ENCODE measurements at regions not wholly inside any gene's neighbourhood (a gene's known extent, or its start where the extent isn't known, plus 50 kb on each side); places are given as distances from the start of the nearest gene placed in this dataset.

GRCh38 chr2:7826656-7827055 is 855.2 kb upstream of the ID2 start:
- Histone ChIP-seq H3K36me3 (ENCODE audit: control insufficient read depth, insufficient read depth, low read length) (no peaks in the 10 kb centered on the region), H3K9me3 (ENCODE audit: control insufficient read depth, insufficient read depth, low read length) (no peaks in the 10 kb centered on the region), H3K4me1 (ENCODE audit: control insufficient read depth, insufficient read depth, low read length) (no peaks in the 10 kb centered on the region), H3K27ac (ENCODE audit: low read length) (no peak overlapping the region), H3K4me3 (ENCODE audit: low read length) (no peak overlapping the region), H3K27me3 (ENCODE audit: control insufficient read depth, insufficient read depth, low read length) (no peaks in the 10 kb centered on the region)
- no CpG with 5 or more reads among the region's 4 CpGs for WGBS (ENCODE audit: insufficient coverage, insufficient read length)
- no peak for DNase-seq (ENCODE audit: low read depth, low spot score)

- H3K9me3 ChIP-seq (ENCODE audit: control insufficient read depth, insufficient read depth, low read length), result no peaks in the 10 kb centered on the region
- no peaks in the 10 kb centered on the region for H3K4me1 ChIP-seq (ENCODE audit: control insufficient read depth, insufficient read depth, low read length)
- H3K27me3 ChIP-seq (ENCODE audit: control insufficient read depth, insufficient read depth, low read length), result no peaks in the 10 kb centered on the region
- no CpG with 5 or more reads among the region's 3 CpGs for WGBS (ENCODE audit: insufficient coverage, insufficient read length)
- H3K4me3 ChIP-seq (ENCODE audit: low read length), result no peak overlapping the region
- H3K36me3 ChIP-seq (ENCODE audit: control insufficient read depth, insufficient read depth, low read length), result no peaks in the 10 kb centered on the region
- no peak overlapping the region for H3K27ac ChIP-seq (ENCODE audit: low read length)
- no peak for DNase-seq (ENCODE audit: low read depth, low spot score)
Observed at GRCh38 chr2:7829241-7829640, 852.6 kb upstream of the ID2 start.

- no peak for DNase-seq (ENCODE audit: low read depth, low spot score)
- no CpG with 5 or more reads among the region's 2 CpGs for WGBS (ENCODE audit: insufficient coverage, insufficient read length)
- no peak overlapping the region for H3K27ac ChIP-seq (ENCODE audit: low read length)
- no peaks in the 10 kb centered on the region for H3K27me3 ChIP-seq (ENCODE audit: control insufficient read depth, insufficient read depth, low read length)
- H3K4me3 ChIP-seq (ENCODE audit: low read length), result no peak overlapping the region
- no peaks in the 10 kb centered on the region for H3K4me1 ChIP-seq (ENCODE audit: control insufficient read depth, insufficient read depth, low read length)
- H3K36me3 ChIP-seq (ENCODE audit: control insufficient read depth, insufficient read depth, low read length), result no peaks in the 10 kb centered on the region
- no peaks in the 10 kb centered on the region for H3K9me3 ChIP-seq (ENCODE audit: control insufficient read depth, insufficient read depth, low read length)
Observed at GRCh38 chr2:7830616-7831015, 851.2 kb upstream of the ID2 start.

GRCh38 chr2:7835151-7835550 is 846.7 kb upstream of the ID2 start:
- DNase-seq (ENCODE audit: low read depth, low spot score), result no peak
- Histone ChIP-seq H3K4me3 (ENCODE audit: low read length) (no peak overlapping the region), H3K4me1 (ENCODE audit: control insufficient read depth, insufficient read depth, low read length) (no peaks in the 10 kb centered on the region), H3K9me3 (ENCODE audit: control insufficient read depth, insufficient read depth, low read length) (no peaks in the 10 kb centered on the region; the same call in 1 of the 2 replicates), H3K27me3 (ENCODE audit: control insufficient read depth, insufficient read depth, low read length) (no peaks in the 10 kb centered on the region), H3K36me3 (ENCODE audit: control insufficient read depth, insufficient read depth, low read length) (no peaks in the 10 kb centered on the region), H3K27ac (ENCODE audit: low read length) (no peak overlapping the region)
- no CpG with 5 or more reads among the region's 3 CpGs for WGBS (ENCODE audit: insufficient coverage, insufficient read length)

GRCh38 chr2:7835693-7836680 is 845.9 kb upstream of the ID2 start:
- H3K36me3 ChIP-seq (ENCODE audit: control insufficient read depth, insufficient read depth, low read length), result no peaks in the 10 kb centered on the region
- no peaks in the 10 kb centered on the region; the same call in 1 of the 2 replicates for H3K9me3 ChIP-seq (ENCODE audit: control insufficient read depth, insufficient read depth, low read length)
- H3K4me3 ChIP-seq (ENCODE audit: low read length), result no peak overlapping the region
- no peaks in the 10 kb centered on the region for H3K4me1 ChIP-seq (ENCODE audit: control insufficient read depth, insufficient read depth, low read length)
- no peak overlapping the region for H3K27ac ChIP-seq (ENCODE audit: low read length)
- no CpG with 5 or more reads among the region's 12 CpGs for WGBS (ENCODE audit: insufficient coverage, insufficient read length)
- no peak for DNase-seq (ENCODE audit: low read depth, low spot score)
- no peaks in the 10 kb centered on the region for H3K27me3 ChIP-seq (ENCODE audit: control insufficient read depth, insufficient read depth, low read length)

GRCh38 chr2:7837237-7837760 is 844.6 kb upstream of the ID2 start:
- H3K36me3 ChIP-seq (ENCODE audit: control insufficient read depth, insufficient read depth, low read length), result no peaks in the 10 kb centered on the region
- WGBS (ENCODE audit: insufficient coverage, insufficient read length), result no CpG with 5 or more reads among the region's 2 CpGs

GRCh38 chr2:7838669-7839068 is 843.2 kb upstream of the ID2 start:
- H3K4me3 ChIP-seq (ENCODE audit: low read length), result no peak overlapping the region
- H3K9me3 ChIP-seq (ENCODE audit: control insufficient read depth, insufficient read depth, low read length), result no peaks in the 10 kb centered on the region; the same call in 1 of the 2 replicates
- WGBS (ENCODE audit: insufficient coverage, insufficient read length), result no CpG with 5 or more reads among the region's 4 CpGs
- no peak overlapping the region for H3K27ac ChIP-seq (ENCODE audit: low read length)
- H3K36me3 ChIP-seq (ENCODE audit: control insufficient read depth, insufficient read depth, low read length), result no peaks in the 10 kb centered on the region
- no peaks in the 10 kb centered on the region for H3K27me3 ChIP-seq (ENCODE audit: control insufficient read depth, insufficient read depth, low read length)
- no peaks in the 10 kb centered on the region for H3K4me1 ChIP-seq (ENCODE audit: control insufficient read depth, insufficient read depth, low read length)
- DNase-seq (ENCODE audit: low read depth, low spot score), result no peak

More at GRCh38 chr2:7837237-7837760, 844.6 kb upstream of the ID2 start:
- H3K9me3 ChIP-seq (ENCODE audit: control insufficient read depth, insufficient read depth, low read length), result no peaks in the 10 kb centered on the region; the same call in 1 of the 2 replicates
- no peaks in the 10 kb centered on the region for H3K4me1 ChIP-seq (ENCODE audit: control insufficient read depth, insufficient read depth, low read length)
- DNase-seq (ENCODE audit: low read depth, low spot score), result no peak
- H3K27me3 ChIP-seq (ENCODE audit: control insufficient read depth, insufficient read depth, low read length), result no peaks in the 10 kb centered on the region
- H3K4me3 ChIP-seq (ENCODE audit: low read length), result no peak overlapping the region
- H3K27ac ChIP-seq (ENCODE audit: low read length), result no peak overlapping the region

- no CpG with 5 or more reads among the region's 16 CpGs for WGBS (ENCODE audit: insufficient coverage, insufficient read length)
- no peaks in the 10 kb centered on the region for H3K4me1 ChIP-seq (ENCODE audit: control insufficient read depth, insufficient read depth, low read length)
- H3K27me3 ChIP-seq (ENCODE audit: control insufficient read depth, insufficient read depth, low read length), result no peaks in the 10 kb centered on the region
- H3K27ac ChIP-seq (ENCODE audit: low read length), result no peak overlapping the region
- no peaks in the 10 kb centered on the region; the same call in 1 of the 2 replicates for H3K9me3 ChIP-seq (ENCODE audit: control insufficient read depth, insufficient read depth, low read length)
- no peaks in the 10 kb centered on the region for H3K36me3 ChIP-seq (ENCODE audit: control insufficient read depth, insufficient read depth, low read length)
- H3K4me3 ChIP-seq (ENCODE audit: low read length), result no peak overlapping the region
- no peak for DNase-seq (ENCODE audit: low read depth, low spot score)
Observed at GRCh38 chr2:7840651-7841380, 841.0 kb upstream of the ID2 start.

GRCh38 chr2:7841751-7842150 is 840.1 kb upstream of the ID2 start:
- H3K36me3 ChIP-seq (ENCODE audit: control insufficient read depth, insufficient read depth, low read length), result no peaks in the 10 kb centered on the region
- no peak overlapping the region for H3K4me3 ChIP-seq (ENCODE audit: low read length)
- no peak overlapping the region for H3K27ac ChIP-seq (ENCODE audit: low read length)
- no peaks in the 10 kb centered on the region for H3K4me1 ChIP-seq (ENCODE audit: control insufficient read depth, insufficient read depth, low read length)
- WGBS (ENCODE audit: insufficient coverage, insufficient read length), result no CpG with 5 or more reads among the region's 2 CpGs
- no peaks in the 10 kb centered on the region for H3K27me3 ChIP-seq (ENCODE audit: control insufficient read depth, insufficient read depth, low read length)
- H3K9me3 ChIP-seq (ENCODE audit: control insufficient read depth, insufficient read depth, low read length), result no peaks in the 10 kb centered on the region
- no peak for DNase-seq (ENCODE audit: low read depth, low spot score)

- DNase-seq (ENCODE audit: low read depth, low spot score), result no peak
- Histone ChIP-seq H3K36me3 (ENCODE audit: control insufficient read depth, insufficient read depth, low read length) (no peaks in the 10 kb centered on the region), H3K4me1 (ENCODE audit: control insufficient read depth, insufficient read depth, low read length) (no peaks in the 10 kb centered on the region), H3K27me3 (ENCODE audit: control insufficient read depth, insufficient read depth, low read length) (no peaks in the 10 kb centered on the region), H3K27ac (ENCODE audit: low read length) (no peak overlapping the region), H3K4me3 (ENCODE audit: low read length) (no peak overlapping the region), H3K9me3 (ENCODE audit: control insufficient read depth, insufficient read depth, low read length) (no peaks in the 10 kb centered on the region)
- no CpG with 5 or more reads among the region's 9 CpGs for WGBS (ENCODE audit: insufficient coverage, insufficient read length)
Observed at GRCh38 chr2:7844414-7844965, 837.4 kb upstream of the ID2 start.

All from iPS DF 6.9 (cell line).